ENCODE measurements at regions not wholly inside any gene's neighbourhood (a gene's known extent, or its start where the extent isn't known, plus 50 kb on each side); places are given as distances from the start of the nearest gene placed in this dataset.
A peak's percentile ranks its signal among the peaks of the same experiment; 100 is the strongest.

GRCh38 chr19:28377077-28377476, 835.9 kb downstream of the UQCRFS1 start:
- Mint-ChIP-seq H3K36me3 (ENCODE audit: low read depth) (no peaks in the 10 kb centered on the region), H3K27me3 (no peaks in the 10 kb centered on the region), H3K4me1 (ENCODE audit: low read depth) (no peaks in the 10 kb centered on the region), H3K9me3 (peaks cover 5% of the 10 kb centered on the region), H3K4me3 (no peak overlapping the region), H3K27ac (no peak overlapping the region)
- TF ChIP-seq CTCF (IDR thresholded peaks at IDR 0.05): no peak
- intact Hi-C loops (cut with micrococcal nuclease): no loop called here
- ChIA-PET POLR2A (no interaction called here), CTCF (no interaction called here)
- ATAC-seq: no peak
- peak; percentile 6 for DNase-seq

GRCh38 chr19:28374971-28375370, 838.0 kb downstream of the UQCRFS1 start:
- no peaks in the 10 kb centered on the region for H3K27me3 Mint-ChIP-seq
- TF ChIP-seq CTCF (IDR thresholded peaks at IDR 0.05): no peak
- ChIA-PET CTCF (no interaction called here), POLR2A (no interaction called here)
- ATAC-seq: no peak
- no peak for DNase-seq
- no peak overlapping the region for H3K27ac Mint-ChIP-seq
- H3K36me3 Mint-ChIP-seq (ENCODE audit: low read depth): no peaks in the 10 kb centered on the region
- H3K4me3 Mint-ChIP-seq: no peak overlapping the region
- H3K9me3 Mint-ChIP-seq: peaks cover 7% of the 10 kb centered on the region
- H3K4me1 Mint-ChIP-seq (ENCODE audit: low read depth): no peaks in the 10 kb centered on the region
- intact Hi-C loops (cut with micrococcal nuclease): no loop called here

- CTCF ChIA-PET: no interaction called here
Measured at GRCh38 chr19:28372576-28373247, 840.2 kb downstream of the UQCRFS1 start.

GRCh38 chr19:28367146-28367545, 845.8 kb downstream of the UQCRFS1 start:
- no peak for TF ChIP-seq CTCF (IDR thresholded peaks at IDR 0.05)
- ChIA-PET POLR2A (no interaction called here), CTCF (no interaction called here)
- Mint-ChIP-seq H3K27ac (no peak overlapping the region), H3K36me3 (ENCODE audit: low read depth) (no peaks in the 10 kb centered on the region), H3K9me3 (peaks cover 4% of the 10 kb centered on the region), H3K27me3 (no peaks in the 10 kb centered on the region), H3K4me1 (ENCODE audit: low read depth) (no peaks in the 10 kb centered on the region), H3K4me3 (no peak overlapping the region)
- ATAC-seq (no peak), DNase-seq (no peak)
- intact Hi-C loops (cut with micrococcal nuclease): no loop called here

More at GRCh38 chr19:28372576-28373247, 840.2 kb downstream of the UQCRFS1 start:
- TF ChIP-seq CTCF (IDR thresholded peaks at IDR 0.05): no peak
- Mint-ChIP-seq H3K4me3 (no peak overlapping the region), H3K36me3 (ENCODE audit: low read depth) (no peaks in the 10 kb centered on the region), H3K4me1 (ENCODE audit: low read depth) (no peaks in the 10 kb centered on the region), H3K9me3 (peaks cover 9% of the 10 kb centered on the region), H3K27me3 (no peaks in the 10 kb centered on the region), H3K27ac (no peak overlapping the region)
- DNase-seq: no peak
- ATAC-seq: no peak
- POLR2A ChIA-PET: no interaction called here
- intact Hi-C loops (cut with micrococcal nuclease): no loop called here

GRCh38 chr19:28363254-28363653, 849.7 kb downstream of the UQCRFS1 start:
- Mint-ChIP-seq H3K4me1 (ENCODE audit: low read depth) (no peaks in the 10 kb centered on the region), H3K27me3 (no peaks in the 10 kb centered on the region), H3K27ac (no peak overlapping the region), H3K36me3 (ENCODE audit: low read depth) (no peaks in the 10 kb centered on the region), H3K9me3 (no peaks in the 10 kb centered on the region), H3K4me3 (no peak overlapping the region)
- intact Hi-C loops (cut with micrococcal nuclease): no loop called here
- ChIA-PET CTCF (no interaction called here), POLR2A (no interaction called here)
- DNase-seq: no peak
- no peak for TF ChIP-seq CTCF (IDR thresholded peaks at IDR 0.05)
- ATAC-seq: no peak

Measured in activated CD8-positive, alpha-beta T cell treated with anti-CD3 and anti-CD28 coated beads for 36 hours (primary cell).